GM12801 (cell line): ENCODE measurements at regions not wholly inside any gene's neighbourhood (a gene's known extent, or its start where the extent isn't known, plus 50 kb on each side); places are given as distances from the start of the nearest gene placed in this dataset.

Experiments
- TF ChIP-seq, protein P1 (sequence below): IDR thresholded peaks from one replicate; pipeline ENCODE4 v1.5.1; 2011; ENCODE audit warnings: control low read depth; ENCODE audit not compliant: insufficient read length; ENCODE audit errors: extremely low read depth

DNA sequence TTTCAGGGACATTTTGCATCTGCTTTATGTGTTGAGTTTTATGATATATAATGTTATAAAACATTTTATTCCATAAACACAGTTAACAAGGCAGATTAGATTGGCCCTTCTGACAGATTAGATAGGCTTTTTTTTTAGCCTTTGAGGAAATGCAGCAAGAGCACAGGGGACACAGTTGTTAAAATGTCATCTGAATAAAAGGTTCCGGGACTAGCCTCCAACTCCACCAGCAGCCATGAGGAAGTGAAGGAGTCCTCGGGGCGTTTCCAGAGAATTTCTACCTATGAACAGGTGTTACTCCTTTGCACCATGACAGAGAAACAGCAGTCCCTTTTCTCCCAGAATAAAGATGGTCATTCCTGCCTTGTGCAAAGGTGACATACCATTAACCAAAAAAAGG is 167.8 kb upstream of the KBTBD8 start:
- TF ChIP-seq, protein P1, sequence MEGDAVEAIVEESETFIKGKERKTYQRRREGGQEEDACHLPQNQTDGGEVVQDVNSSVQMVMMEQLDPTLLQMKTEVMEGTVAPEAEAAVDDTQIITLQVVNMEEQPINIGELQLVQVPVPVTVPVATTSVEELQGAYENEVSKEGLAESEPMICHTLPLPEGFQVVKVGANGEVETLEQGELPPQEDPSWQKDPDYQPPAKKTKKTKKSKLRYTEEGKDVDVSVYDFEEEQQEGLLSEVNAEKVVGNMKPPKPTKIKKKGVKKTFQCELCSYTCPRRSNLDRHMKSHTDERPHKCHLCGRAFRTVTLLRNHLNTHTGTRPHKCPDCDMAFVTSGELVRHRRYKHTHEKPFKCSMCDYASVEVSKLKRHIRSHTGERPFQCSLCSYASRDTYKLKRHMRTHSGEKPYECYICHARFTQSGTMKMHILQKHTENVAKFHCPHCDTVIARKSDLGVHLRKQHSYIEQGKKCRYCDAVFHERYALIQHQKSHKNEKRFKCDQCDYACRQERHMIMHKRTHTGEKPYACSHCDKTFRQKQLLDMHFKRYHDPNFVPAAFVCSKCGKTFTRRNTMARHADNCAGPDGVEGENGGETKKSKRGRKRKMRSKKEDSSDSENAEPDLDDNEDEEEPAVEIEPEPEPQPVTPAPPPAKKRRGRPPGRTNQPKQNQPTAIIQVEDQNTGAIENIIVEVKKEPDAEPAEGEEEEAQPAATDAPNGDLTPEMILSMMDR: no peak

DNA sequence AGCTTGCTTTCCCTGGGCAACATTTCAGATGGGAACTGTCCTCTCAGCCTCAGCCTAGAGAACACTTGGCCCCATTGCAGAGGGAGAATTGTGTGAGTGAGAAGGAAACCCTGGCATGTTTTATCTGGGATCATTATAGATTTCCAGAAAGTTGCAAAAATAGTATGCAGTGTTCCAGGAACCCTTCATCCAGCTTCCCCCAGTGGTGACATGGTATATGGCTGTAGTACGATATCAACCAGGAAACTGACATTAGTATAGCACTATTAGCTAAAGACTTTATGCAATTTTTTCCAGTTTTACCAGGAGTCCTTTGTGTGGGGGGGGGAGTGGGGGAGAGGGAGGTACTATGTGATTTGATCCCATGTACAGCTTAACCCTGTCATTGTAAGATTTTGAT is 166.2 kb upstream of the KBTBD8 start:
- TF ChIP-seq, protein P1: no peak

DNA sequence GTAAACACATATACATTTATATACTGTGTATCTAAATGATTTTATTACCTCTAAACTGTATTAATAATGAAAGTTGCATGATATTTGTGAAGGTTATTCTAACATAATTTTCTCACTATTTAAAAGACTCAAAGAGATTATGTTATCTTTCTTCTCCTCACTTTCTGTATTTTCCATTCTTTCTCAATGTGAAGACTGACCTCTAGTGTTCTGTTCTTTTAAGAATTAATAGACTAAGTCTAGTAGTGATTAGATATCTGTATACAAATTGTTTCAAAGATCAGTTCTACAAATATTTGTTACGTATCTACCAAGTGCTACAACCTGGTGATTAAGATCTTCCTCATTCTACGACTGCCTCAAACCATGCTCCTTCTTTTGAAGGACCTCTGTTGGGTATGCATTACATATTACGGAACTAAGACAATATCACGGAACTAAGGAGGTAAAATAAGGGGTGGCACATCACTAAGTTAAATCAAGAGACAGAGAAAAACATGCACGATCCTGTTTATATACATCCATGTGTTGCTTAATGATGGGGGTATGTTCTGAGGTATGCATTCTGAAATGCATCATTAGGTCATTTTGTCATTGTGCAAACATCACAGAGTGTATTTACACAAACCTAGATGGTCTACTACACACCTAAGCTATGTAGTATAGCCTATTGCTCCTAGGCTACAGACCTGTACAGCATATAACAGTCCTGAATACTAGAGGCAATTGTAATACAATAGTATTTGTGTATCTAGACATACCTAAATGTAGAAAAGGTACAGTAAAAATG is 161.5 kb upstream of the KBTBD8 start:
- TF ChIP-seq, protein P1: no peak

DNA sequence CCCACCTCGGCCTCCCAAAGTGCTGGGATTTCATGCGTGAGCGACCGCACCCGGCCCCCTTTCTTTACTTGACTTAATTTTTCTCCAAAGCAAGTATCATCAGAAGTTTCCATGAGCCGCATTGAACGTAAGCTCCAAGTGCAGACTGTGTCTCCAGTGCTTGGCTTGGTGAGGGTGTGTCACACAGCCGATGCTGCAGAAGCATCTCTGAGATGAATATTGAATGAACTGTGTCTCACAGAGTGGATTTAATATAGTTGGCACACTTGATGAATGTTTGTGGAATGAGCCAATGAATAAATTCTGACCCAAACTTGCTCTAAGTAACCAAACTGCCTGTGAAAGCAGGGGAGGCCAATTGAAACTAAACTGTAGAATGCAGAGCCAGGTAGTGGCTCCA is 159.4 kb upstream of the KBTBD8 start:
- TF ChIP-seq, protein P1: no peak

DNA sequence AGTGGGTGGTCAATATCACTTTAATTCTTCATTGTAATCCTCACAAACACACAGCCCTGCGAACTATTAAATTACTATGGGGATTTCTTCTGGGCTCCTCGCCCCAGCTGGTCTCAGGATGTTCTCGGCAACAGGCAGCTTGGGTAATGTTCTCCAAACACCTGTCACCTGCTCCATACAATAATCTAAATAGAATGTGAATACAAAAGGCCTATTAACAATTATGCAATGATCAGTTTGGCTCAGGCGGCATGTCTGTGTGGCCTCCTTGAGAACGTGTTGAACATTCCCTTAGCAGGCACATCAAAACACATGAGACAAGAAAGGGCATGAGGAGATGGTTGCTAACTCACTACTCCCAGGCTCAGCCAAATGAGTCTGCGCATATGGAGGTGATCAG is 158.6 kb upstream of the KBTBD8 start:
- TF ChIP-seq, protein P1: no peak

DNA sequence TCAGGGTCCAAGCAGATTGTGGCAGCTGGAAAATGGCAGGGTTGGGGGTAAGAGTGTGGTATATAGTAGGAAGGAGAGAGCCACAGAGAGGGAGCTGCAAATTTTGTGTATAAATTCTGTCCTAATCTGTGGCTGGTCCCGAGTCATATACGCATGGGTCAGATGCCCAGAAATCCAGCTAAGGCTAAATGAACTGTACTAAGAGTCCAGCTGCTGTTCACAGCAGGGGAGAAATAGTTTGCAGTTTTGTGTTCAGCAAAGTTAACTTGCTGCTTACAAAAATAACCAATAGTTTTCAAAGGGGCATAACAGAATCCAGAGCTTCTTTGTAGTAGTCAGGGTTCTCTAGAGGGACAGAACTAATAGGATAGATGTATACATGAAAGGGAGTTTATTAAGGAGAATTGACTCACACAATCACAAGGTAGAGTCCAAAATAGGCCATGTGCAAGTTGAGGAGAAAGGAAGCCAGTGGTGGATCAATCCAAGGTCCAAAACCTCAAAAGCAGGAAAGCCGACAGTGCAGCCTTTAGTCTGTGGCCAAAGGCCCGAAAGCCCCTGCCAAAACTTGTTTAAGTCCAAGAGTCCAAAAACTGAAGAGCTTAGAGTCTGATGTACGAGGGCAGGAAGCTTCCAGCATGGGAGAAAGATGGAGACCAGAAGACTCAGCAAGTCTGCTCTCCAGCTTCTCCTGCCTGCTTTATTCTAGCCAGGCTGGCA is 146.1 kb upstream of the KBTBD8 start:
- TF ChIP-seq, protein P1: no peak

DNA sequence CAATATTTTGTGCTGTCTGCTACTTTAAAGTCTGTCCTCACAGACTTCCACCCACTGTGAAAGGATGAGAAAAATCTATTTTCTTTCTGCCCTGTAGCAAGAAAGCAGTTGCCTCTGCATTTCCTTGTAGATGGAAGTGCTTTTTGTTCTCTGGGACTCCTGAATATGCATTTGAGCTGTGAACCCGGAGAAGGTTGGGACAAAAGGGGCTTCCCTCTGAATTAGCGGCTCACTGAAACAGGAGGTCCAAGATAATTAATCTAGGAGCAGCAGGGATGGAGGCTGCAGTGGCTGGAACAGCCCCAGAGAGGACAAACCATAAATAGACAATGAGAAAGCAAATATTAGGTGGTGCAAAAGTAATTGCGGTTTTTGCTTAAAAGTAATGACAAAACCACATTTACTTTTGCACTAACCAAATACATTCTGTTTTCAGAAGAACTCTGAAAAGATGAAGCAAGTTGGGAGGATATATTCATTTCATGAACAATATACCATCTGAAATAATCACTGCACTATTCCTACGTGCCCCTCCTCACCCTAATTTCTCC is 143.4 kb upstream of the KBTBD8 start:
- TF ChIP-seq, protein P1: no peak
